ENCODE measurements at regions not wholly inside any gene's neighbourhood (a gene's known extent, or its start where the extent isn't known, plus 50 kb on each side); places are given as distances from the start of the nearest gene placed in this dataset.

GRCh38 chr1:30548294-30548693 is 175.1 kb downstream of the MATN1 start:
- TF ChIP-seq CTCF (IDR thresholded peaks at IDR 0.05) (no peak), POLR2AphosphoS5 (IDR thresholded peaks at IDR 0.05) (no peak), POLR2A (IDR thresholded peaks at IDR 0.05) (no peak)
